Lower leg skin (tissue), 4 donors: ENCODE measurements at regions not wholly inside any gene's neighbourhood (a gene's known extent, or its start where the extent isn't known, plus 50 kb on each side); places are given as distances from the start of the nearest gene placed in this dataset.

ENCODE experiments used
- DNase-seq, 2 donors: peaks; one replicate each; pipeline ENCODE4 v3.0.0-alpha.2; 2019; ENCODE audit warnings: low spot score in 2 of 2
- H3K4me3 ChIP-seq: fragments of 200-600 bp; sonication (generic); 2 replicates; pipeline ENCODE4 v1.5.1; 2017; ENCODE audit warnings: mild to moderate bottlenecking, low read depth; ENCODE audit not compliant: poor library complexity, severe bottlenecking
- POLR2A ChIP-seq, 2 donors: fragments of 450-650 bp; IDR thresholded peaks; one replicate each; pipeline ENCODE4 v1.6.1; 2016 to 2017; ENCODE audit warnings: antibody characterized with exemption in 2 of 2, mild to moderate bottlenecking in 1 of 2, moderate library complexity in 1 of 2
- WGBS, 2 donors: methylation state at CpG; one replicate each; pipeline ENCODE4 v1.1.5; 2018; 5-methylcytosine and 5-hydroxymethylcytosine counted together
- intact Hi-C: fragments of 100-400 bp; cut with DNase I; formaldehyde crosslinking; loops from one replicate; pipeline ENCODE4 v1.15.0; 2023; ENCODE audit warnings: low total_unique reads
- TF ChIP-seq, protein P1 (sequence below), 3 donors: fragments of 450-650 bp; IDR thresholded peaks; one replicate each; pipeline ENCODE4 v1.5.1; 2016; ENCODE audit warnings: antibody characterized with exemption in 3 of 3, mild to moderate bottlenecking in 3 of 3, moderate library complexity in 2 of 3

DNA sequence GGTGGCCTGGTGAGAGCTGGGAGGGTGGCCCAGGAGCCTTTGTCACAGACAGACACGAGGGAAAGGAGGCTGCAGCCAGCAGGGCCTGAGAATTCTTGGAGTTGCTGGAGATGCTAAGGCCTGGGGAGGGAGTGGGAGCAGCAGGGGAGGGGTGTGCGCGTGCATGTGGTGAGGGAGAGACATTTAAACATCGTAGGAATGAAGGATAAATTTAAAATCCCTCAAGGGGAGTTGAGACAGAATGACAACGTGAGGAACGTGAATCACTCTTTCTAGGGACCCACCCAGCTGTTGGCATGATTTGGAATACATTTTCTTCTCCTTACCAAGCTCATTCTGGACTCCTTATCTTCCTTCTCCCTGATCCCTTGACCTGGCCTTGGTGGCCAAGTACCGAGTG lies 73.3 kb upstream of the CACNA1E start:
- no peak for TF ChIP-seq POLR2A (IDR thresholded peaks at IDR 0.05)
- TF ChIP-seq, protein P1, sequence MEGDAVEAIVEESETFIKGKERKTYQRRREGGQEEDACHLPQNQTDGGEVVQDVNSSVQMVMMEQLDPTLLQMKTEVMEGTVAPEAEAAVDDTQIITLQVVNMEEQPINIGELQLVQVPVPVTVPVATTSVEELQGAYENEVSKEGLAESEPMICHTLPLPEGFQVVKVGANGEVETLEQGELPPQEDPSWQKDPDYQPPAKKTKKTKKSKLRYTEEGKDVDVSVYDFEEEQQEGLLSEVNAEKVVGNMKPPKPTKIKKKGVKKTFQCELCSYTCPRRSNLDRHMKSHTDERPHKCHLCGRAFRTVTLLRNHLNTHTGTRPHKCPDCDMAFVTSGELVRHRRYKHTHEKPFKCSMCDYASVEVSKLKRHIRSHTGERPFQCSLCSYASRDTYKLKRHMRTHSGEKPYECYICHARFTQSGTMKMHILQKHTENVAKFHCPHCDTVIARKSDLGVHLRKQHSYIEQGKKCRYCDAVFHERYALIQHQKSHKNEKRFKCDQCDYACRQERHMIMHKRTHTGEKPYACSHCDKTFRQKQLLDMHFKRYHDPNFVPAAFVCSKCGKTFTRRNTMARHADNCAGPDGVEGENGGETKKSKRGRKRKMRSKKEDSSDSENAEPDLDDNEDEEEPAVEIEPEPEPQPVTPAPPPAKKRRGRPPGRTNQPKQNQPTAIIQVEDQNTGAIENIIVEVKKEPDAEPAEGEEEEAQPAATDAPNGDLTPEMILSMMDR (IDR thresholded peaks at IDR 0.05) = no peak
- intact Hi-C loops = no loop called here
- 41 to 46% methylated on average over 7 of the region's 7 CpGs for WGBS, 2 donors
- DNase-seq = no peak
- H3K4me3 ChIP-seq = no peak overlapping the region

DNA sequence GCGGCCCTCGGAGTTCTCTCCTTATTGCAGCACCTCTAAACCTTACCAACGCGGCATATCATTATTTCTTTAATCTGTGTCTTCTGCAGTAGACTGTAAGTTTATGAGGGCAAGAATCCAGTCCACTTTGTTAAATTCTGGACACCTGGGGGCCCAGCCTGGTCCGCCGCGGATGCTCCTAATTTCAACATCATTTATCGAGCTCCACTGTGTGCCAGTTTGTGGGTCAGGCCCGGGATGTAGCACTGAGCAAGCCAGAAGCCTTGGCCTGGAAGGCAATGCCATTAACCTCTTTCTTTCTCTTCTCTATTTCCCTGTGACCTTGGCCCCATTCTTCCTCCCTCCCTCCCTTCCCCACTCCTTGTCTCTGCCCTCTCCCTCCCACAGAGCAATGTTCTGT lies 70.6 kb upstream of the CACNA1E start:
- no peak overlapping the region for H3K4me3 ChIP-seq
- intact Hi-C loops = no loop called here
- 91% methylated on average over 9 of the region's 9 CpGs for WGBS, 2 donors
- TF ChIP-seq POLR2A (IDR thresholded peaks at IDR 0.05) = no peak
- TF ChIP-seq, protein P1 (IDR thresholded peaks at IDR 0.05) = no peak
- peak in 1 of 2 donors; percentile 58 for DNase-seq

DNA sequence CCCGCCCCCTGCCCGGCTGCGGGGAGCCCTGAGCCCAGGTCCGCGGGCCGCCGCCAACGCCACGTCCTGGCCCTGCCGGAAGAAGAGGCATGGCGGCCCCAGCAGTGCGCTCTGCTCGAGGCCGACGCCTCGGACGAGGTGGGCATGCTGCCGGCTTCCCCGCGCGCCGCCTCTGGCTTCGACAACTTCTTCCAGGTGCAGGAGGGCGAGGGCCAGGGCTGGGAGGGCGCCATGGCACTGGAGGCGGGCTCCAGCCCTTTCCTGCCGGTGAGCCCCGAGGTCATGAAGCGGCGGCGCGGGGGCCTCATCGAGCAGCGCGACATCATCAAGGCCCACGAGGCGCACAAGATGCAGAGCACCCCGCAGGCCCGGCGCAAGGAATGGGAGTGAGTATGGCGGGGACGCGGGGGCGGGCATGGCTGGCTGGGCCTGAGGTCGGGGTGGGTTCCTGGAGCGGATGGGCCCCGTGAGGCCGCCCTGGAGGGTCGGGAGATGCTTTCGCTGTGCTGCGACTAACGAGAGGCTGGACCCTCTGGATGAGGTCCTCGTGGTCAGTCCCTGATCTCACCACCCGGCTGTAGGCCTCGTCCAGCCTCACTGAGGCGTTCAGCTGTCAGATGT lies 70.0 kb upstream of the CACNA1E start:
- TF ChIP-seq, protein P1 (IDR thresholded peaks at IDR 0.05) = no peak
- TF ChIP-seq POLR2A (IDR thresholded peaks at IDR 0.05) = no peak
- DNase-seq = peak in 1 of 2 donors; percentile 76
- H3K4me3 ChIP-seq = no peak overlapping the region
- intact Hi-C loops = no loop called here
- WGBS, 2 donors = 94% methylated on average over 56 of the region's 56 CpGs

DNA sequence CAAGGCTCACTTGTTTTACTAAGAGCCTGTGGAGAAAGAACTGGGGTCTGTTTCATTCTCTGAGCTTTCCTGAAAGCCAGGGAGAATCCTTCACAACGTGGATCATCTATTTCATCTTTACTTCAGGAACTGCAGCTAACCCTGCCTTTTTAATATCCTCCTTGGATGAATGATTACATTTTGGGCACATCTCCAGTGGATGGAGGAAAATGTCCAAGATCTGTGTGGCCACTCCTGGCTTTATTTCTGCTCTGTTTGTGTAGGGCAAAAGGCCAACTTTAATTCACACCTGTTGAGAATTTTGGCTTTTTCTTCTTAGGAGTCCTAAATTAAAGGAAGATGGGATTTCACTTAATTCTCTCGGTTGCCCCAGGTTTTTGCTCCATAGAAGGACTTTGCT lies 69.5 kb upstream of the CACNA1E start:
- 77 to 84% methylated on average over 2 of the region's 2 CpGs for WGBS, 2 donors
- intact Hi-C loops = loop anchor here (2.0 kb wide), 1 partner anchor 51 kb away; no protein-coding TSS in a partner anchor
- H3K4me3 ChIP-seq = no peak overlapping the region

DNA sequence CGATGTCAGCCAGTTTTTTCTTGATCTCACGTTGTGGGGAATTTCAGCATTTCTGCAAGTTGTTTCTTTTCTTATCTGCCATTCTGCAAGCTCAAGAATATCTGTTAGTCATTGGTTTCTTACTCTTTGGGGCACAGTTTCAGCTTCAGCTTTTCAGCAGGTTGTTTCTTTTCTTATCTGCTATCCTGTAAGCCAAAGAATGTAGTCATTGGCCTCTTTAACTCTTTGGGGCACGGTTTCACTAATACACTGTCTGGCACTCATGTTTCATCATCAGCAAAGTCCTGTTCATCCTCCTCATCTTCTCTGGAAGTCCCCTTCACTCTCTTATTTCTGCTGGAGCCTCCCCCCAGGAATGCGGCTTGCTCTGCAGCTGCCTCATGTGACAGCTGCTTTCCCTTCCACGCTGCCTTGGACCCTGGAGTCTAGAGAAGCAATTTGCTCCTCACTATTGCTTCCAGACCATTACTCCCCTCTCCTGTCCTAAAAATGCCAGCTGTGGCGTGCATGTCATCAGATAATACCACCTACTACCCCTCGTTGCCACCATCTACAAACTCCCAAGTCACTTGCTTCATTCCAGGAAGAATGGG lies 67.0 kb upstream of the CACNA1E start:
- no peak overlapping the region for H3K4me3 ChIP-seq
- 73 to 75% methylated on average over 7 of the region's 7 CpGs for WGBS, 2 donors
- TF ChIP-seq POLR2A (IDR thresholded peaks at IDR 0.05) = no peak
- TF ChIP-seq, protein P1 (IDR thresholded peaks at IDR 0.05) = no peak
- DNase-seq = peak in 1 of 2 donors; percentile 31
- intact Hi-C loops = no loop called here

More for the DNA sequence above, 69.5 kb upstream of the CACNA1E start:
- DNase-seq = no peak
- TF ChIP-seq, protein P1 (IDR thresholded peaks at IDR 0.05) = no peak
- no peak for TF ChIP-seq POLR2A (IDR thresholded peaks at IDR 0.05)
